Erythroblast (primary cell): ENCODE measurements at regions not wholly inside any gene's neighbourhood (a gene's known extent, or its start where the extent isn't known, plus 50 kb on each side); places are given as distances from the start of the nearest gene placed in this dataset.

Experiments used
- GATA1 ChIP-seq: IDR thresholded peaks from 2 replicates; pipeline ENCODE4 v1.6.1; 2011; ENCODE audit warnings: low read depth, mild to moderate bottlenecking, control low read depth, low read length, moderate library complexity
- POLR2A ChIP-seq: IDR thresholded peaks from 2 replicates; pipeline ENCODE4 v1.6.1; 2011; ENCODE audit warnings: mild to moderate bottlenecking, low read length

- TF ChIP-seq POLR2A (no peak), GATA1 (no peak)
Measured at GRCh38 chr7:127473409-127473808, 80.9 kb upstream of the ZNF800 start.
